Keratinocyte (primary cell): ENCODE measurements at regions not wholly inside any gene's neighbourhood (a gene's known extent, or its start where the extent isn't known, plus 50 kb on each side); places are given as distances from the start of the nearest gene placed in this dataset.

Source experiments
- CTCF ChIP-seq, 3 experiments: IDR thresholded peaks in 1 of 3; conservative IDR thresholded peaks in 1 of 3; optimal IDR thresholded peaks in 1 of 3; 2 replicates in 2 of 3; 3 replicates in 1 of 3; pipeline versions ENCODE3 to v1.5.1; 2011; ENCODE audit warnings: low read length in 3 of 3, mild to moderate bottlenecking in 3 of 3, moderate library complexity in 2 of 3, control low read depth in 1 of 3, inconsistent platforms in 1 of 3; ENCODE audit not compliant: insufficient read depth in 2 of 3; ENCODE audit errors: extremely low read depth in 1 of 3
- EZH2 ChIP-seq: IDR thresholded peaks from one replicate; pipeline ENCODE4 v1.6.1; 2012; ENCODE audit warnings: inconsistent platforms, mild to moderate bottlenecking, low read length, moderate library complexity

- no peak for TF ChIP-seq CTCF (optimal IDR thresholded peaks at IDR 0.05 in 1 of 3, IDR thresholded peaks at IDR 0.05 in 1 of 3, conservative IDR thresholded peaks at IDR 0.05 in 1 of 3; ENCODE audit: extremely low read depth in 1 of 3, insufficient read depth in 2 of 3, low read length in 3 of 3)
- TF ChIP-seq EZH2: no peak
Measured at GRCh38 chr5:27171761-27172261, 133.4 kb upstream of the CDH9 start.
